ENCODE measurements at regions not wholly inside any gene's neighbourhood (a gene's known extent, or its start where the extent isn't known, plus 50 kb on each side); places are given as distances from the start of the nearest gene placed in this dataset.

GRCh38 chr3:76129441-76129840 is 344.1 kb upstream of the ZNF717 start:
- Histone ChIP-seq H3K4me1 (ENCODE audit: low read depth) (no peaks in the 10 kb centered on the region), H3K36me3 (no peaks in the 10 kb centered on the region), H3K9me3 (ENCODE audit: low read depth) (no peaks in the 10 kb centered on the region), H3K27me3 (no peaks in the 10 kb centered on the region), H3K27ac (no peak overlapping the region), H3K4me3 (no peak overlapping the region)
- no peak for DNase-seq (ENCODE audit: low read depth in 1 of 2, low spot score in 1 of 2)
- TF ChIP-seq, protein P1, sequence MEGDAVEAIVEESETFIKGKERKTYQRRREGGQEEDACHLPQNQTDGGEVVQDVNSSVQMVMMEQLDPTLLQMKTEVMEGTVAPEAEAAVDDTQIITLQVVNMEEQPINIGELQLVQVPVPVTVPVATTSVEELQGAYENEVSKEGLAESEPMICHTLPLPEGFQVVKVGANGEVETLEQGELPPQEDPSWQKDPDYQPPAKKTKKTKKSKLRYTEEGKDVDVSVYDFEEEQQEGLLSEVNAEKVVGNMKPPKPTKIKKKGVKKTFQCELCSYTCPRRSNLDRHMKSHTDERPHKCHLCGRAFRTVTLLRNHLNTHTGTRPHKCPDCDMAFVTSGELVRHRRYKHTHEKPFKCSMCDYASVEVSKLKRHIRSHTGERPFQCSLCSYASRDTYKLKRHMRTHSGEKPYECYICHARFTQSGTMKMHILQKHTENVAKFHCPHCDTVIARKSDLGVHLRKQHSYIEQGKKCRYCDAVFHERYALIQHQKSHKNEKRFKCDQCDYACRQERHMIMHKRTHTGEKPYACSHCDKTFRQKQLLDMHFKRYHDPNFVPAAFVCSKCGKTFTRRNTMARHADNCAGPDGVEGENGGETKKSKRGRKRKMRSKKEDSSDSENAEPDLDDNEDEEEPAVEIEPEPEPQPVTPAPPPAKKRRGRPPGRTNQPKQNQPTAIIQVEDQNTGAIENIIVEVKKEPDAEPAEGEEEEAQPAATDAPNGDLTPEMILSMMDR (IDR thresholded peaks at IDR 0.05; ENCODE audit: low read depth, low read length), result no peak

- TF ChIP-seq, protein P1 (IDR thresholded peaks at IDR 0.05; ENCODE audit: low read depth, low read length), result no peak
- no peaks in the 10 kb centered on the region for H3K9me3 ChIP-seq (ENCODE audit: low read depth)
- DNase-seq (ENCODE audit: low read depth in 1 of 2, low spot score in 1 of 2), result peak in 1 of 2 donors; percentile 2
- H3K27ac ChIP-seq, result no peak overlapping the region
- no peaks in the 10 kb centered on the region for H3K27me3 ChIP-seq
- H3K4me3 ChIP-seq, result no peak overlapping the region
- no peaks in the 10 kb centered on the region for H3K4me1 ChIP-seq (ENCODE audit: low read depth)
- H3K36me3 ChIP-seq, result no peaks in the 10 kb centered on the region
These were observed 346.2 kb upstream of the ZNF717 start for GRCh38 chr3:76131396-76132153.

GRCh38 chr3:76132154-76132470 is 346.8 kb upstream of the ZNF717 start:
- no peak overlapping the region for H3K27ac ChIP-seq
- TF ChIP-seq, protein P1 (IDR thresholded peaks at IDR 0.05; ENCODE audit: low read depth, low read length), result no peak
- no peak for DNase-seq (ENCODE audit: low read depth in 1 of 2, low spot score in 1 of 2)
- H3K9me3 ChIP-seq (ENCODE audit: low read depth), result no peaks in the 10 kb centered on the region
- no peaks in the 10 kb centered on the region for H3K4me1 ChIP-seq (ENCODE audit: low read depth)
- no peaks in the 10 kb centered on the region for H3K27me3 ChIP-seq
- H3K36me3 ChIP-seq, result no peaks in the 10 kb centered on the region
- H3K4me3 ChIP-seq, result no peak overlapping the region

DNA sequence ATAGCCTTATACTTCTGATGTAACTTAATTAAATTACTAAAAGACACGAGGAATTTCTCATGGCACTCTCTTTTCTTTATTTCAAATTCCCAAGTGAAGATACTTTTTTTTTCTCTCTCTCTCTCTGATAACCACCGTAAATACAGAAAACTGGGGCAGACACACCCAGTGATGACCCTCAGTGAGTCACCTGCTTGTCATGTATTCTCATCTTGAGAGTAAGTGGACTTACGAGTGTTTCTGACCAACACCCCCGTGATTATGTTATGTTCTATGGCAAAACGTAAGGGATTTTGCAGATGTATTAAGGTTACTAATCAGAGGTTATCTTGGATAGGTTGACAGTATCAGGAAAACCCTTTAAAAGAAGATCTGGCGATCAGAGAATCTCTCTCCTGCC is 348.8 kb upstream of the ZNF717 start:
- Histone ChIP-seq H3K36me3 (no peaks in the 10 kb centered on the region), H3K27ac (no peak overlapping the region), H3K4me3 (no peak overlapping the region), H3K9me3 (ENCODE audit: low read depth) (no peaks in the 10 kb centered on the region), H3K4me1 (ENCODE audit: low read depth) (no peaks in the 10 kb centered on the region), H3K27me3 (no peaks in the 10 kb centered on the region)
- no peak for DNase-seq (ENCODE audit: low read depth in 1 of 2, low spot score in 1 of 2)
- TF ChIP-seq, protein P1 (IDR thresholded peaks at IDR 0.05; ENCODE audit: low read depth, low read length), result no peak

DNA sequence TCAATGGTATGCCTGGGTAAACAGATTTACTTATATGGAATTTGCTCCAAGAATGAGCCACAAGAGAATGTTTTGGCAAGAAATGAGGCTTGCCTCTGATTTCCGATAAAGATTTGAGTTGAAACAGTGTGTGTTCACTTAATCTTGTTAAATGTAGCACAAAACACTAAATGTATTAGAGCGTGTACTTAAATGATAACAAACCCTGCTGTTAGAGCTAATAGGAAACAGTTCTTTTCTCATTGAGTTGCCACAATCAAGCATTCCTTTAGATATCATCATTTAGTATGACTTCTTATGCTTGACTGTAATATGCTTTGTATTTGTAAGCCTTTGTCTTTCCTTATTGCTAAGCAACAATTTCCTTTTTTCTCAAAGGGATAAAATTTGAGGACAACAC is 353.6 kb upstream of the ZNF717 start:
- no peak overlapping the region for H3K27ac ChIP-seq
- no peaks in the 10 kb centered on the region for H3K4me1 ChIP-seq (ENCODE audit: low read depth)
- TF ChIP-seq, protein P1 (IDR thresholded peaks at IDR 0.05; ENCODE audit: low read depth, low read length), result no peak
- H3K36me3 ChIP-seq, result no peaks in the 10 kb centered on the region
- H3K27me3 ChIP-seq, result no peaks in the 10 kb centered on the region
- H3K9me3 ChIP-seq (ENCODE audit: low read depth), result no peaks in the 10 kb centered on the region
- no peak for DNase-seq (ENCODE audit: low read depth in 1 of 2, low spot score in 1 of 2)
- H3K4me3 ChIP-seq, result no peak overlapping the region

All from cardiac muscle cell (in vitro differentiated cells and primary cell).